ENCODE measurements at regions not wholly inside any gene's neighbourhood (a gene's known extent, or its start where the extent isn't known, plus 50 kb on each side); places are given as distances from the start of the nearest gene placed in this dataset.

DNA sequence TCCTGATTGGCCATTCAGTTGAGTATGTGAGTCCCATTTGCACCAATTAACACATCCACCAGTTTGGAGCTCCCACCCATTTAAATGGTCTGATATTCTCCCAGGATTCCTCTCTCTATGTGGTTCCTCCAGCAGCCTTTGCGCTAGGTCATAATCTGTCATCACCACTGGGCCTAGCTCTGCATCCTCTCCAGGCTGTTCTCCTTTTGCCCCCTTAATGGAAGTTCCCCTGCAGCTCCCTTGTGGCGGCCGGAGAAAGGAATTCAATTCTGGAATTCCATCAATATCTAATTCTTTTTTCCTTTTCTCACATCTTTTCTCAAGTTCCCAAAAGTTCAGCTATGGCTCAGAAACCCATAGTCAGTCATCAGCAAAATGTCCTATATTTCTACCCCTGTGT, 2184.4 kb upstream of the AGA start:
- intact Hi-C loops (cut with micrococcal nuclease; ENCODE audit: unreplicated experiment): no loop called here
- WGBS (ENCODE audit: insufficient coverage, insufficient replicate concordance, low lambda C conversion rate, missing lambda C conversion rate): 69% methylated on average over 3 of the region's 3 CpGs
- POLR2A ChIA-PET: no interaction called here

More for the DNA sequence above, 2184.4 kb upstream of the AGA start:
- CTCF ChIA-PET: no interaction called here
- Histone ChIP-seq H3K4me1 (ENCODE audit: control insufficient read depth, insufficient read depth, low read length) (no peaks in the 10 kb centered on the region), H3K27ac (ENCODE audit: control insufficient read depth, insufficient read depth) (no peak overlapping the region), H2AFZ (ENCODE audit: control insufficient read depth, low read depth, low read length) (no peak overlapping the region), H3K4me2 (ENCODE audit: control insufficient read depth, insufficient read depth) (no peak overlapping the region), H3K4me3 (no peak overlapping the region), H3K36me3 (ENCODE audit: control insufficient read depth in 2 of 2, insufficient read depth in 2 of 2, low read length in 1 of 2) (no peaks in the 10 kb centered on the region), H3K27me3 (replicated peaks in 1 of 2; ENCODE audit: control insufficient read depth in 2 of 2, insufficient read depth in 2 of 2, low read length in 1 of 2) (no peaks in the 10 kb centered on the region), H4K20me1 (ENCODE audit: control insufficient read depth, insufficient read depth) (no peaks in the 10 kb centered on the region), H3K9ac (ENCODE audit: control insufficient read depth, insufficient read depth, low read length) (no peak overlapping the region), H3K9me3 (replicated peaks; ENCODE audit: control insufficient read depth, insufficient read depth, low read length) (no peaks in the 10 kb centered on the region), H3K79me2 (ENCODE audit: control insufficient read depth, insufficient read depth, low read length) (no peaks in the 10 kb centered on the region)
- DNase-seq (ENCODE audit: low read depth, low spot score): no peak
- RAD21 ChIA-PET (ENCODE audit: unreplicated experiment): no interaction called here
- no TSS peak for BruUV-seq (replicated peaks)
- FAIRE-seq: no peak
- in situ Hi-C loops (cut with MboI): no loop called here
- TF ChIP-seq PBX3 (IDR thresholded peaks at IDR 0.05; ENCODE audit: insufficient replicate concordance, low read depth, low read length) (no peak), SP1 (IDR thresholded peaks at IDR 0.05; ENCODE audit: low read depth, low read length) (no peak), MTA3 (IDR thresholded peaks at IDR 0.05; ENCODE audit: borderline replicate concordance, low read length) (no peak), ZNF274 (IDR thresholded peaks at IDR 0.05; ENCODE audit: insufficient read depth, insufficient read length) (no peak), DPF2 (IDR thresholded peaks at IDR 0.05) (no peak), YBX1 (IDR thresholded peaks at IDR 0.05) (no peak), RAD51 (IDR thresholded peaks at IDR 0.05) (no peak), NBN (IDR thresholded peaks at IDR 0.05) (no peak), SMAD5 (IDR thresholded peaks at IDR 0.05; ENCODE audit: low read depth) (no peak), STAT1 (conservative IDR thresholded peaks at IDR 0.05) (no peak), MEF2A (IDR thresholded peaks at IDR 0.05; ENCODE audit: insufficient read depth, low read depth, low read length) (no peak), BACH1 (IDR thresholded peaks at IDR 0.05; ENCODE audit: borderline replicate concordance) (no peak), KLF5 (IDR thresholded peaks at IDR 0.05; ENCODE audit: partially characterized antibody) (no peak), NR2F1 (conservative IDR thresholded peaks at IDR 0.05) (no peak), POLR2AphosphoS2 (IDR thresholded peaks at IDR 0.05; ENCODE audit: low read depth, low read length) (no peak), RFX5 (IDR thresholded peaks at IDR 0.05; ENCODE audit: low read depth, low read length) (no peak)
- TF ChIP-seq, protein P1, sequence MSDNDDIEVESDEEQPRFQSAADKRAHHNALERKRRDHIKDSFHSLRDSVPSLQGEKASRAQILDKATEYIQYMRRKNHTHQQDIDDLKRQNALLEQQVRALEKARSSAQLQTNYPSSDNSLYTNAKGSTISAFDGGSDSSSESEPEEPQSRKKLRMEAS (IDR thresholded peaks at IDR 0.05; ENCODE audit: low read depth, low read length): no peak
- TF ChIP-seq, protein P2, sequence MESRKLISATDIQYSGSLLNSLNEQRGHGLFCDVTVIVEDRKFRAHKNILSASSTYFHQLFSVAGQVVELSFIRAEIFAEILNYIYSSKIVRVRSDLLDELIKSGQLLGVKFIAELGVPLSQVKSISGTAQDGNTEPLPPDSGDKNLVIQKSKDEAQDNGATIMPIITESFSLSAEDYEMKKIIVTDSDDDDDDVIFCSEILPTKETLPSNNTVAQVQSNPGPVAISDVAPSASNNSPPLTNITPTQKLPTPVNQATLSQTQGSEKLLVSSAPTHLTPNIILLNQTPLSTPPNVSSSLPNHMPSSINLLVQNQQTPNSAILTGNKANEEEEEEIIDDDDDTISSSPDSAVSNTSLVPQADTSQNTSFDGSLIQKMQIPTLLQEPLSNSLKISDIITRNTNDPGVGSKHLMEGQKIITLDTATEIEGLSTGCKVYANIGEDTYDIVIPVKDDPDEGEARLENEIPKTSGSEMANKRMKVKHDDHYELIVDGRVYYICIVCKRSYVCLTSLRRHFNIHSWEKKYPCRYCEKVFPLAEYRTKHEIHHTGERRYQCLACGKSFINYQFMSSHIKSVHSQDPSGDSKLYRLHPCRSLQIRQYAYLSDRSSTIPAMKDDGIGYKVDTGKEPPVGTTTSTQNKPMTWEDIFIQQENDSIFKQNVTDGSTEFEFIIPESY (IDR thresholded peaks at IDR 0.05): no peak
- TF ChIP-seq, protein P3, sequence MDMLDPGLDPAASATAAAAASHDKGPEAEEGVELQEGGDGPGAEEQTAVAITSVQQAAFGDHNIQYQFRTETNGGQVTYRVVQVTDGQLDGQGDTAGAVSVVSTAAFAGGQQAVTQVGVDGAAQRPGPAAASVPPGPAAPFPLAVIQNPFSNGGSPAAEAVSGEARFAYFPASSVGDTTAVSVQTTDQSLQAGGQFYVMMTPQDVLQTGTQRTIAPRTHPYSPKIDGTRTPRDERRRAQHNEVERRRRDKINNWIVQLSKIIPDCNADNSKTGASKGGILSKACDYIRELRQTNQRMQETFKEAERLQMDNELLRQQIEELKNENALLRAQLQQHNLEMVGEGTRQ (IDR thresholded peaks at IDR 0.05; ENCODE audit: borderline replicate concordance, low read depth, low read length): no peak
- SMC1A ChIA-PET (ENCODE audit: uncharacterized antibody, unreplicated experiment): no interaction called here
- no peak for ATAC-seq

Data from GM12878 (cell line).